Prostate gland (tissue), 2 donors: ENCODE measurements at regions not wholly inside any gene's neighbourhood (a gene's known extent, or its start where the extent isn't known, plus 50 kb on each side); places are given as distances from the start of the nearest gene placed in this dataset.

ENCODE experiments used
- CTCF ChIP-seq, 4 experiments: fragments of 200-600 bp in 2 of 4; fragments of 450-650 bp in 2 of 4; sonication (generic) in 2 of 4; IDR thresholded peaks; 1 replicate in 3 of 4; 2 replicates in 1 of 4; pipeline ENCODE4 v1.5.1; 2016 to 2019; ENCODE audit warnings: antibody characterized with exemption in 4 of 4, mild to moderate bottlenecking in 2 of 4, moderate library complexity in 2 of 4
- POLR2A ChIP-seq: fragments of 450-650 bp; IDR thresholded peaks from one replicate; pipeline ENCODE4 v1.6.1; 2016; ENCODE audit warnings: antibody characterized with exemption, mild to moderate bottlenecking
- POLR2AphosphoS5 ChIP-seq: sonication (generic); formaldehyde crosslinking; IDR thresholded peaks from one replicate; pipeline ENCODE4 v1.6.1; 2017; ENCODE audit warnings: antibody characterized with exemption

GRCh38 chr3:105030211-105030610, 336.5 kb upstream of the ALCAM start:
- TF ChIP-seq POLR2A: no peak
- TF ChIP-seq CTCF (IDR thresholded peaks at IDR 0.05): no peak
- TF ChIP-seq POLR2AphosphoS5: no peak
